GM19023 (cell line): ENCODE measurements at regions not wholly inside any gene's neighbourhood (a gene's known extent, or its start where the extent isn't known, plus 50 kb on each side); places are given as distances from the start of the nearest gene placed in this dataset.

Experiments
- ATAC-seq: cut with Tn5 transposase; IDR thresholded peaks from one replicate; pipeline ENCODE4 v1.9.1; 2021; ENCODE audit warnings: mild to moderate bottlenecking, moderate library complexity; ENCODE audit not compliant: unreplicated experiment

DNA sequence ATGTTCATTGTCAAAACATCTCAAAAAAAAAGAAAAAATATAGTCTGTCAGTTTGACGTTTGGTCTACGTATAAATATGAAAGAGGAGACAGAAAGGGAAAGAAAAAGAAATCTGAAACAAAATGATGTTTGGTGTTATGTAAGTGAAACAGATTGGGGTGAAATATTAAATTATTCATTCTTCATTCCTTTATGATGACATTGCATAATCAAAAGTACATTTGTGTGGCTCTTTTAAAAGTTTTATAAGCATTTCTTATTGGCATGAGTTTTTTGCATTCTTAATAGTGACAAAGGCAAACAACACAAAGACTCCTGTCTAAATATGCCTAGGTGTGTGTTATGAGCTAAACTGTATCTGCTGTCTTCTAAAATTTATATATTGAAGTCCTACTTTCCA, 232.6 kb downstream of the EFNB2 start:
- no peak for ATAC-seq

DNA sequence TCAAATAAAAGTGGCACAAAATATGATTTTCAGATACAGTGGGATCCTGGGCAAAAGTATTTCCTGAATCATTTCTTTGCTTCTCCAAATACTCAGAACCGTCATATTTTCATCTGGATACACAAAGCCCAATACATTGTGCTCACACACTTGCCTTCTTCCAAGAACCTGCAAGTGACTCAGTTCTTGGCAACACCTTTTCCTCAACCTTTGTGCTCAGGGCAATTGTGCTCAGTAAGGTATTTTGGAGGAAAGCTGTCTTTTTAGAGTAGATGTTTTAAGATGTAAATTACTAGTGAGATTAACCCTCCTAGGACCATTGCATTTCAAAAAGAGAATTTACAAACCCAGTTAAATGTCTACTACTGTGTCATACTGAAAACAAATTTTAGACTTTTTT, 233.5 kb downstream of the EFNB2 start:
- no peak for ATAC-seq

DNA sequence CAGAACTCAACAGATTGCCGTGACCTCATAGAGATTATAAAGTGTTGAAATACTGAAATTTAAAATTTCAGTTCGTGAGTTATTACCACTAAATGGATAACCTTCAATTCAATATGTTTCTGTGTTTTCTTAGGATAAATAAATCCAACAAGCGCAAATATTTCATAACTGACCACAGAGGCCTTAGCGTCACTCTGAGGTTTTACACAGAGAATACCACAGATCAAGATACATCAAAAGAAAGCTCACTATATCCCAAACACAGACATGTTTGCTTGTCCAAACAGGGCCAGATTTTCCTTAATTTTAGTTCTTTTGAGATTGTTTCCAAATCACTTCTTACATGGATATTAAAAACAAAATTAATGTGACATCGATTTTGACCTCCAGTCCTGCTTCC, 235.8 kb downstream of the EFNB2 start:
- ATAC-seq: no peak

DNA sequence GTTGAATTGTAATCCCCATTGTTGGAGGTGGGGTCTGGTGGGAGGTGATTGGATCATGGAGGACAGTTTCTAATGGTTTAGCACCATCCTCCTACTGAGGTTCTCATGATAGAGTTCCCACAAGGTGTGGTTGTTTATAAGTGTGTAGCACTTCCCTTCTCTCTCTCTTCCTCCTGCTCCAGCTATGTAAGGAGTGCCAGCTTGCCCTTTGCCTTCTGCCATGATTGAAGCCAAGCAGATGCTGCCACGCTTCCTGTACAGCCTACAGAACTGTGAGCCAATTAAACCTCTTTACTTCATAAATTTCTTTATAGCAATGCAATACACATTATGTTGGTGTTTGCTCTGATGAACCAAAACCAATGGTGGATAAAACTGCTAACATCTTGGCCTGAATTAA, 238.2 kb downstream of the EFNB2 start:
- no peak for ATAC-seq

DNA sequence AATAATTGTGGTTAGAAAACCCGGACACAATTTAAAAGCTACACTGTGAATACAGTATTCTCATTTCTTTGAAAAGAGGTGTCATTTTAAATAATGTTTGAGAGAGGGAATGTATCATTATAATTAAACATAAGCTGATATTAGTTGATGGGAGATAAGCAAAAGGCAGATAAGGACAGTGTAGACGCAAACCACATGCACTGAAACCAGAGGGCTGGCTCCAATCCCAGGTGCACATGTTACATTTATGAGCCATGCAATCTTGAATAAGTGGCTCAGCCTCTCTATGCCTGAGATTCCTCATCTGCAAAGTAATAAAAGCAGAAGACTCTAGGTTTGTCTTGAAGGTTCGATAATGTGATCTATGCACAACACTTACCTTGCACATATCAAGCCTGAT, 238.7 kb downstream of the EFNB2 start:
- ATAC-seq: no peak

DNA sequence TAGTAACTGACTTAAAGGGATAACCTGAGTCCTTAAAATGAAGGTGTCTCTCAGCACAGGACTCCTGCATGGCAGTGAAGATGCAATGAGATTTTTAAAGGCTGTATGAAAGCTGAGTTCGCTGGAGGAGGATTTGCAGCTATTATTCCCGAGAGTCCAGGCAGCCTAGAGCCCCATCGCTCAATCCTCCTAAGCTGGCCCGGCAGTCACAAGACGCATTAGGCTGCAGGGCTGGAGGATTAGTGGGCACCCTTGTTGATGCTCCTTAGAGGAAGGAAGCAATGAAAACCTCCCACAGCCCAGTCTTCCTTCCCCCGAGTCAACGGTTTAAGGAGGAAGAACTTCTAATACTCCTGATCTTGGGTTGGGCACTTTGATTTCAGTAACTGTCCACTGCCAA, 239.5 kb downstream of the EFNB2 start:
- ATAC-seq: no peak

DNA sequence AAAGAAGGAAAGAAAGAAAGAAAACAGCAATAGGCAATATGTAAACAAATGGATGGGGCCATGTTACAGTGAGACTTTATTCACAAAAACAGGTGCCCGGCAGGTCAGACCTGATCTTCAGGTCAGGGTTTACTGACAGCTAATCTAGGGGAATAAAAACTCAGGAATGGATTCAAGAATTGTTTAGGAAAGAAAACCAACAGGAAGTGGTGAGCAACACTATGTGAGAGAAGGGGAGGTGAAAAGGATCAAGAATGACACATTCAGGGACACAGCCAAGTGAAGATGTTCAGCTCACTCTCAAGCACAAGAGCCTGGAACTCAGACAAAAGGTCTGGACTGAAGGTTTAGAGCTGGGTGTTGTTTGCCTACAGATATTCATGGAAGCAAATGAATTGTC, 244.5 kb downstream of the EFNB2 start:
- ATAC-seq: no peak

DNA sequence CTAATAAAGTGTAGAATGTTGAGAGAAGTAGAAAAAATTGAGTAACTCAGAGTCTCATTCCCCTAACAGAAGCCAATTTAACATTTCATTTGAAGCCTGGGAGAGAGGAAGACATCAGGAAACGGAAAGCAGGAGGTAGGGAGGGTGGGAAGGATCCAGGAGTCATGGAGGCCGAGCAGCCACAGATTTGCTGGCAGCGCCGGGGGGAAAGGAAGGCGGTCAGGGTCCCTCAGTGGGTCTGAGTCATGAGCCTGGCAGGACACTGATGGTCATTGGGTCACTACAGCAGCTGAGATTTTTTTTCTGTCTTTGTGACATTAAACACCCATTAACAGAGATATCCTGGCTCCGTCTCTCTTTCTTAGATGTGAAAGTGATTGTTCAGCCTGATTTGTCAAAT, 248.1 kb downstream of the EFNB2 start:
- ATAC-seq: no peak

DNA sequence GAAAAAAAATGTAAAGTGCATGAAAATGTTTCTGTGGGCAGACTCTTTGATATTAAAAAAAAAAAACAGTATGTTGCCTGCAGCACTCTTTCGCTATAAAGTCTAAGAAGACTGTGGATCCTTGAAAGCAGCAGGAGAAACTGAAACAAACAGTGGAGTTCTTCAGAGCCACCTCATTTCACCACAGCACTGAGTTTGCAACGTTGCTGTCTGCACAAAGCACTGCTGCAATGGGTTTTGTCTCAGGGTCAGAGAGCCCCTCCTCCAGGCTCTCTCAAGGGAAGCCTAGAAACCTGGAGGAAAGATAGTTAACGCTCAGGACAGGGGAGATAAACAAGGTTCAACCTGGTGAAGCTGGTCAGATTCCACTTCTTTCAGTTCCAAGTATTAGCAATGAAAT, 248.7 kb downstream of the EFNB2 start:
- ATAC-seq: peak; percentile 85

DNA sequence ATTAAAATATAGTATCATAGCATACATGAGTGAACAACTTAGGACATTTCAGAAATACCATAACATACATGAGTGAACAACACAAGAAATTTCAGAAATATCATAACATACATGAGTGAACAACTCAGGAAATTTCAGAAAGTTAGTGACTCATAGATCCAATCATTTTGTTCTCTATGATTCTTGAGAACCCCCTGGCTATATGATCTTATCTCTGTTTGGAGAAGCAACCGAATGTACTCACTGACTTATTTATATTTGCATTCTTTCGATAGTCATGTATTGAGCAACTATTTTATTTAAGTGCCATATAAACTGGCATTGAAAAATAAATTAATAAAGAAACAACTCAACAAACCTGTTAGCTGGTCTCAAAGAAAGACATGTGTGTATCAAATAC, 251.1 kb downstream of the EFNB2 start:
- no peak for ATAC-seq

DNA sequence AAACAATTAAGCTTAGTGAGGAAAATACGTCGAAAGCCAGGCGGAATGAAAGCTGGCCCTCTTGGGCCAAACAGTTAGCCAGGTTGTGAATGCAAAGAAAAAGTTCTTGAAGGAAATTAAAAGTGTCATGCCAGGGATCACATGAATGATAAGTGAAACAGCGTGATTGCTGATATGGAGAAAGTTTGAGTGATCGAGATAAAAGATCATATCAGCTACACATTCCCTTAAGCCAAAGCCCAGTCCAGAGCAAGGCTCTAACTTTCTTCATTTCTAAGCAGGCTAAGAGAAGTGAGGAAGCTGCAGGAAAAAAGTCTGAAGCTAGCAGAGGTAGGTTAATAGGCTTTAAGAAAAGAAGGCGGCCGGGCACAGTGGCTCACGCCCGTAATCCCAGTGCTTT, 254.0 kb downstream of the EFNB2 start:
- ATAC-seq: no peak

DNA sequence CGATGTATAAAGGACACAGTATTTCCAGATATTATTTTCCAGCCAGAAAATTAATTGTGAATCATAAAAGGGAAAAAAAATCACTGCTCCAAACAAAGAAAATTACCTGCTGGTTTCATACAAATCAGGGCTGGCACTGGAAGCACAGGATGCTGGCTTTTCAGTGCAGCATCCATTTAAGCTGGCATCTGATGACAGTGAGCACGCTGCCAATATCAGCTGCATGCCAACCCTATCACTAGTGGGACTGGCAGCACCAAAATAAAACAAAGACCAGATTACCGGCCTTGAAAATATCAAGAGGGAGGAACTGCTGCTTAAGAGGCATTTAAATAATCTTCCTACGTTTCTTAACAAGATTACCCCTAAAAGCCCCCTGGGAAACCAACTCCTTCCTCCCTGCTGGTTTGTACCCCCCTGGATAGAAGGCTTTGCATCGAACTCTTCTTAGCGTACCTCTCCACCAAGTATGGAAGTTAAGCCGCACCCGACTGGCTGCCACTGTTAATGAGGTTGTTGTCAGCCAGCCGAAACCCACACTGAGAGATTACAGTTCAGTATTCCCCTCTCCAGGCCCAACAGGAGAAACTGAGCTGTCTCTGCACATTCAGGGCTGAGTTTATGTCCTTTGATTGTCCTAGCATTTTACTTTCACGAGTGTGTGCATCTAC, 257.8 kb downstream of the EFNB2 start:
- ATAC-seq: no peak

DNA sequence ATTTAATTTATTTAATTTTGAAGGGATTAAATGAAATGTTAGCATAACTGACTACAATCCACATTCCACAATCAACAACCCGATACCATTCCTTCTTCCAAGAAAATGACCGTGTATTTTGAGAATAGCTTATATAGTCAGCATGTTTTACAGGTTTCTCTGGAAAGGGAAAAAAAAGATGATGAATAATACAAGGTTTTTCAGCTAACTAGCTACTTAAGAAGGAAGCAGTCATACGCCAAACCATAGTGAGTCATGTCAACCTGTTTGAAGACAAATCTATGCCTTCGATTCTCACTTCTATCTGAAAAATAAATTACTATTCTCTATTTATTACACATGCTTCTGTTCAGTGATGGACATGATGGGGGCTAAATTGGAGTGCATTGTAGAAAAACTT, 258.6 kb downstream of the EFNB2 start:
- ATAC-seq: no peak

DNA sequence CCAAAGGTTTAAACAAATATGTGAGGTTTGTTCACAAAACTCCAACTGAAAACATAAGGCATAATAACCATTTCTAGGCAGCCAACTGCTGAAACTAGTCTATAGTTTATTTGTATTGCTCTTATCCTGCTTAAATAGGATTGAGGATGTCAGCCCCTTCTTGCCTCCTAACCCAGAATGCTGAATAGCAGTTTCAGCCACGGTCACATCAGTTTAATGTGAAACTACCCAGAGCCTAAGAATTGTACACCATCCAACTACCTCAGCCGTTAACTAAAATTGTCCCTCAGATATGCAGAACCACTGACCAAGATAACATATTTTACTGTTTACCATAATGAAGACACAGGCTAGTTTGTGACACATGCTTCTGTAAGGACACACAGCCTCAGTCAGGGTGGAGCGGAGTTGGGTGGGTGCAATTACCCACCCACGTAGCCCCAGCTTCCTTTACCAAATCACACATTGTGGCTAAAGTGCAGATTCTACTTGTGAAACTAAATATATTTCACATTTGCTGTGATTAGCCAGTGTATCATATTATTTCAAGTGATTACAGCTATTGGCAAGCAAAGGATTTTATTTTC, 259.9 kb downstream of the EFNB2 start:
- ATAC-seq: no peak

DNA sequence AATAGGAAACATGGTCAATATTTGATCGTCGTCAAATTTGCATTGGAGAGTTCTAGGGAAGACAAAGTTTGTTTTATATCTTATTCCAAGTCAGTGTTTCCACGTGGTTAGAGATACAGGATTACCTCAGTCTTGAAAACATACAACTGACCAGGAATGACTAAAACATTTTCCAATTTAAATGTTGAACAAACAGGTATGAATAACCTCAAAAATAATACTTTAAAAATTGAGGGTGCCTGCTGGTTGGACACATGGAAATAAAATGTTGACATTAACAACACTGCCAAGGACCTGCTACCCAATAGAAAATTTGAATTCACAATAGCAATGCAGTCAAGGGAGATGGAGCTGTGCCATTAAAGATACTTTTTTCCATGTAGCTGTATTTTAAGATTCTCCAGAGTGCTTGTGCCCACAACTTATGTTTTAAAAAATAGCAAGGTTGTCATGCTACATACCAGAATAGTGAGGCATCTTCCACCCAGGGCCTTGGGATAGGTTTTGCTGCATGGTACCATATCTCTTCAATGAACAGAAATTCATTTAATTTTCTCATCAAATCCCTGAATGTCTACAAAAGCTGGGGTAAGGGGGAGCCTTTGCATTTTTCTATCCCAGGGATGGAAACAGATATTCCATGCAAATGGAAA, 260.8 kb downstream of the EFNB2 start:
- ATAC-seq: no peak

DNA sequence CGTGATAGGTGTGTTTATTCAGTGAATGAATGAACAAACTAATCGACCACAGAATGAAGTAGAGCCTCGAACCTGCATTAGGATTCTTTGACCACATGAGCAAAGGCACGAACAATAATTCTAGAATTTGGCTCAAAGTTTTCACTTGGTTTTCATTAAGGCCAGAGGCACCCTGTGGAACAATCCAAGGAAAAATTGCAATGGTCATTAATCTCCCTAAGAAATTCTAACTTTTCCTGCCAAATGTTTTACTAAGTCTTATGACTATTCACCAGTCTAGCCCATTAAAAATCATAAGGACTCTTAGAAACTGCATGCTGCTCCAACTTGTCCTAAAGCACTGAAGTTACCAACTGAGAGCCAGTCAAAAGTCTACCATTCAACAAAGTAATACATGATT, 271.7 kb downstream of the EFNB2 start:
- no peak for ATAC-seq

DNA sequence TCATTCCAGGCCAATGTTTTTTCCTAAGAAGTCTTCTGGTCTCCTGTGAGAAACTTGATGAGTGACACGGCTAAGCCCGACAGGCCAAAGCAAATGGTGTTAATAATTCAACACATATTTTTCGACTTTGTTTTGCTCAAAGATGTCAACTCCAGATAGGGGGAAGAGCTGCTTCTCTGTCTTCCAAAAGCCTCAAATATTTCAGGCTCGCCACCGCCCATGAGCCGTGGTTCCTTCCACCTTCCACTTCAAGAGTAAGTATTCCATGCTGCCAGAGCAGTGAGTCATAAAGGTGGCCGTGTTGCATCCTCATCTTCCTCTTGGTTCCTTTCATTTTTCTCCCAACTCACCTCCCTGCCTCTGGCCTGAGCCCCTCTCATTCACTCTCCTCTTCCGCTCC, 272.6 kb downstream of the EFNB2 start:
- no peak for ATAC-seq

DNA sequence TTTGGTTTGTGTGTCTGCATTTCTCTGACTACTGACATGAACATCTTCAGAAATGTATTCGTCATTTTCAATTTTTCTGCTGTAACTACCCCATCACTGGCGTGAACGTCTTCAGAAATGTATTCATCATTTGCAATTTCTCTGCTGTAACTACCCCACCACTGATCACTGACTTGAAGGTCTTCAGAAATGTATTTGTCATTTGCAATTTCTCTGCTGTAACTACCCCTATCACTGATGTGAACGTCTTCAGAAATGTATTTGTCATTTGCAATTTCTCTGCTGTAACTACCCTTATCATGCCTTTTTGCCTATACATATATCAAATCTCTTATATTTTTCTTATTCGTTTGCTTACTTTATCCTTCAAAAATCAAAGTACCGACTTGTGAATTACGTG, 274.0 kb downstream of the EFNB2 start:
- ATAC-seq: no peak

DNA sequence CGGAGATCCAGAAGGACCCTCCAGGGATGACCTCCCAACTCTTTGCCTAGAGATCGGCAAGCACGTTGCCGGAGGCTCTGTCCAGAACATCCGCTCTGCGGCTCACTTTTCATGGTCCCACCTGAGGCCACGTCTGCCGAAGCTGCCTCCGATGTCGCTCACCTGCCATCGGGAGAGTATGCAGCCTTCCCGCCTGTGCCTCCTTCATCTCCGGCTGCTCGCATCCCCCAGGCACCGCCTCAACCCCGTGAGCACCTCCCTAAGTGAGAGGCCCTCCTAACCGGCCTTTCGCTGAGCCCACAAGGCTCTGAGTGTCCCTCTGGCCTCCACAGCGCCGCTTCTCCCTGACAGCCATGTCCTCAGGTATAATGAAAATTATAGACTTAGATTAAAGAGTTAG, 275.1 kb downstream of the EFNB2 start:
- ATAC-seq: no peak

DNA sequence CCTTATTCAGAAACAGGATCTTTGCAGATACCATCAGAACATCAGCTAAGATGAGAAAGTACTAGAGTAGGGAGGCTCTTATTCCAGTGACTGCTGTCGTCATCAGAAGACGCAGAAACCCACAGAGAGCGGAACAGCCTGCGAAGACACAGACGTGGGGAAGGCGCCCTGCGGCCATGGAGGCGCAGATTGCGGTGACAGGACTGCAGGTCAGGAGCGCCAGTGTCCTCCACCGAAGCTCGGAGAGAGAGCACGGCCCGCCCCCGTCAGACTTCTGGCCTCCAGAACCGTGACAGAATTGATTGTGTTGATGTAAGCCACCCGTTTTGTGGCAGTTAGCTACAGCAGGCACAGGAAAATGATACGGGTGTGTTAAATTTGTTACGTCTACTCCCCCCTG, 275.5 kb downstream of the EFNB2 start:
- ATAC-seq: no peak

DNA sequence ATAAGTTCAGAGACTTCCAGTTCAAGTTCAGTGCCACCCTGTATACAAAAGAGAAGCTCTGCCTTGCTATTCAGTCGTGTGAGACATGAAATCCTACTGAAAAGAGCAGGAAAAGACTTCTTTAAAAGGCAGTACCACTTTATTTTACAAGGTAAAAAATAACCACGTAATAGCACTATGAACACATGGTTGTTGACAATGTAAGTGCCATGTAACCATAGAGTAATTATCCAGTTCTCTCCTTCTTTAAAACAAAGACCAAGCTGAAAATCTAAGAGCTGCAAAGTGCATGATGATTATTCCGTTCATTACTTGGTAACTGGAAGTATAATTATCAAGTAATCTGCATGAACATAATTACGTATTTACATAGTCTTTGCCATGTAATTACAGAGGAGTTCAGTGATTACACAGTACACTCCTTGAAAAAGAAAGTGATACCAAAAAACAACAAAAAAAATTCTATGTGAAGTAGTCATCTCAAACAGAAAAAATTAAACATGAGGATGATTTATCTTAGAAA, 288.7 kb downstream of the EFNB2 start:
- no peak for ATAC-seq

DNA sequence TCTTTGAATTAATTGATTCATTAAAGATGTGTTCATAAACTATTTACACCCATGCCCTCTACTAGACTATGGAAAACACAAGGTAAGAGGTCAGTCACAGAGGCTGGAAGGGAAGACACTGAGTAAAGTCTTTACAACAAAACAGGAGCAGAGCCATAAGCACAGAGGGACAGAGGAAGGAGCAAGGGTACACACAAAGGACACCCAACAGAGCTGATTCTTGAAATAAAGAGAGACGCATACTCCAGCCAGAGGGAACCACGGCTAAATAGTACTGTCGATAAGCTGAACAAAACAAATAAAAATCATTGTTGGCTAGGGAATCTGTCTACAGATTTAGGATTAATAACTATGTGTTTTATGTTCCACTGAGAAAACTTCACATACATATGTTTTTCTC, 289.2 kb downstream of the EFNB2 start:
- no peak for ATAC-seq
